H1 (cell line): ENCODE measurements at regions not wholly inside any gene's neighbourhood (a gene's known extent, or its start where the extent isn't known, plus 50 kb on each side); places are given as distances from the start of the nearest gene placed in this dataset.

Experiments
- EGR1 ChIP-seq: IDR thresholded peaks from 2 replicates; pipeline ENCODE4 v1.6.1; 2011; ENCODE audit warnings: low read depth, low read length, borderline replicate concordance
- EP300 ChIP-seq, 2 experiments: IDR thresholded peaks; 1 replicate in 1 of 2; 2 replicates in 1 of 2; pipeline ENCODE4 v1.6.1; 2011 to 2012; ENCODE audit warnings: low read depth in 2 of 2, low read length in 2 of 2, mild to moderate bottlenecking in 2 of 2, borderline replicate concordance in 1 of 2, inconsistent platforms in 1 of 2, moderate library complexity in 1 of 2
- EZH2 ChIP-seq: fragments of 200-600 bp; sonication (generic); IDR thresholded peaks from 2 replicates; pipeline ENCODE4 v1.7.1; 2012; ENCODE audit warnings: low read depth, mild to moderate bottlenecking, moderate library complexity, low read length, inconsistent platforms; ENCODE audit not compliant: severe bottlenecking
- MAFK ChIP-seq: IDR thresholded peaks from 2 replicates; pipeline ENCODE4 v1.6.1; 2012; ENCODE audit warnings: low read depth, mild to moderate bottlenecking, improper control_type of control experiment, low read length
- RFX5 ChIP-seq: IDR thresholded peaks from 2 replicates; pipeline ENCODE4 v1.6.1; 2011; ENCODE audit warnings: low read depth, low read length, improper control_type of control experiment, borderline replicate concordance
- SIN3A ChIP-seq, 2 experiments: IDR thresholded peaks in 1 of 2; conservative IDR thresholded peaks in 1 of 2; 2 replicates each; pipeline ENCODE4 v1.6.1; 2011 to 2012; ENCODE audit warnings: low read length in 2 of 2, improper control_type of control experiment in 1 of 2, low read depth in 1 of 2, mild to moderate bottlenecking in 1 of 2
- SP1 ChIP-seq: IDR thresholded peaks from 2 replicates; pipeline ENCODE4 v1.6.1; 2011; ENCODE audit warnings: low read depth, low read length
- SRF ChIP-seq: IDR thresholded peaks from 2 replicates; pipeline ENCODE4 v1.6.1; 2011; ENCODE audit warnings: mild to moderate bottlenecking, low read depth, low read length, moderate library complexity
- TAF1 ChIP-seq: IDR thresholded peaks from 2 replicates; pipeline ENCODE4 v1.6.1; 2011; ENCODE audit warnings: mild to moderate bottlenecking, low read depth, low read length
- TF ChIP-seq, protein P1 (sequence below), 3 experiments: IDR thresholded peaks; 1 replicate in 2 of 3; 2 replicates in 1 of 3; pipeline versions ENCODE4 v1.5.1 to v1.6.1; 2011; ENCODE audit warnings: low read length in 3 of 3, mild to moderate bottlenecking in 3 of 3, inconsistent platforms in 2 of 3, low read depth in 1 of 3, moderate library complexity in 1 of 3; ENCODE audit not compliant: insufficient read depth in 1 of 3; ENCODE audit errors: control extremely low read depth in 1 of 3
- TF ChIP-seq, protein P2 (sequence below): IDR thresholded peaks from 2 replicates; pipeline ENCODE4 v1.6.1; 2012; ENCODE audit warnings: inconsistent platforms
- TF ChIP-seq, protein P3 (sequence below): IDR thresholded peaks from 2 replicates; pipeline ENCODE4 v1.6.1; 2011; ENCODE audit warnings: low read depth, mild to moderate bottlenecking, low read length; ENCODE audit not compliant: insufficient read depth

DNA sequence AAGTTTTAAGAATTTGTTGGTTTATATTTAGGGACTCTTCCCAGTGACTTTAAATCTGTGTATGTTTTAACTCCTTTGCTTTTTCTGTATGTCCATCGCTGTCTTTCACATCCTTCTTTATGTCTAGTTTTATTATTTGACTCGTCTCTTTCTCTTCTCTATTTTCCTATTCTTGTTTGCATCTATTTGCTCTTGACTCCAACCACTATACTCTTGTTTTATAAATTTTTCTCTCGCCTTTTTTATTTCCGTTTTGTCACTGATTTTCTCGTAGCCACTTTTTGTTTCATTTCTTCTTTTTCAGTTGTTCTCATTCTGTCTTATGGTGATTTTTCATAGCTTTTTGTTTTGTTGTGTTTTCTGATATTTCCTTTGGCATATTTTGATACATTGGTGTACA is 170.5 kb upstream of the NETO1 start:
- TF ChIP-seq, protein P1, sequence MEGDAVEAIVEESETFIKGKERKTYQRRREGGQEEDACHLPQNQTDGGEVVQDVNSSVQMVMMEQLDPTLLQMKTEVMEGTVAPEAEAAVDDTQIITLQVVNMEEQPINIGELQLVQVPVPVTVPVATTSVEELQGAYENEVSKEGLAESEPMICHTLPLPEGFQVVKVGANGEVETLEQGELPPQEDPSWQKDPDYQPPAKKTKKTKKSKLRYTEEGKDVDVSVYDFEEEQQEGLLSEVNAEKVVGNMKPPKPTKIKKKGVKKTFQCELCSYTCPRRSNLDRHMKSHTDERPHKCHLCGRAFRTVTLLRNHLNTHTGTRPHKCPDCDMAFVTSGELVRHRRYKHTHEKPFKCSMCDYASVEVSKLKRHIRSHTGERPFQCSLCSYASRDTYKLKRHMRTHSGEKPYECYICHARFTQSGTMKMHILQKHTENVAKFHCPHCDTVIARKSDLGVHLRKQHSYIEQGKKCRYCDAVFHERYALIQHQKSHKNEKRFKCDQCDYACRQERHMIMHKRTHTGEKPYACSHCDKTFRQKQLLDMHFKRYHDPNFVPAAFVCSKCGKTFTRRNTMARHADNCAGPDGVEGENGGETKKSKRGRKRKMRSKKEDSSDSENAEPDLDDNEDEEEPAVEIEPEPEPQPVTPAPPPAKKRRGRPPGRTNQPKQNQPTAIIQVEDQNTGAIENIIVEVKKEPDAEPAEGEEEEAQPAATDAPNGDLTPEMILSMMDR (IDR thresholded peaks at IDR 0.05; ENCODE audit: control extremely low read depth in 1 of 3, insufficient read depth in 1 of 3, low read depth in 1 of 3, low read length in 3 of 3): no peak
- TF ChIP-seq EZH2: no peak
- TF ChIP-seq TAF1: no peak
- TF ChIP-seq, protein P2, sequence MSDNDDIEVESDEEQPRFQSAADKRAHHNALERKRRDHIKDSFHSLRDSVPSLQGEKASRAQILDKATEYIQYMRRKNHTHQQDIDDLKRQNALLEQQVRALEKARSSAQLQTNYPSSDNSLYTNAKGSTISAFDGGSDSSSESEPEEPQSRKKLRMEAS: no peak
- TF ChIP-seq MAFK: no peak
- no peak for TF ChIP-seq EP300 (IDR thresholded peaks at IDR 0.05; ENCODE audit: borderline replicate concordance in 1 of 2, low read depth in 2 of 2, low read length in 2 of 2)
- TF ChIP-seq, protein P3, sequence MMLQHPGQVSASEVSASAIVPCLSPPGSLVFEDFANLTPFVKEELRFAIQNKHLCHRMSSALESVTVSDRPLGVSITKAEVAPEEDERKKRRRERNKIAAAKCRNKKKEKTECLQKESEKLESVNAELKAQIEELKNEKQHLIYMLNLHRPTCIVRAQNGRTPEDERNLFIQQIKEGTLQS: no peak
- TF ChIP-seq SP1: no peak
- no peak for TF ChIP-seq RFX5
- TF ChIP-seq SRF: no peak
- no peak for TF ChIP-seq EGR1
- TF ChIP-seq SIN3A (conservative IDR thresholded peaks at IDR 0.05 in 1 of 2, IDR thresholded peaks at IDR 0.05 in 1 of 2; ENCODE audit: low read depth in 1 of 2, low read length in 2 of 2): no peak
